Skeletal muscle tissue (tissue), 3 donors: ENCODE measurements at regions not wholly inside any gene's neighbourhood (a gene's known extent, or its start where the extent isn't known, plus 50 kb on each side); places are given as distances from the start of the nearest gene placed in this dataset.

Source experiments
- H3K27ac ChIP-seq: one replicate; pipeline ENCODE4 v1.7.0; 2013; ENCODE audit warnings: mild to moderate bottlenecking, low read depth, low read length, inconsistent platforms
- H3K27me3 ChIP-seq, 3 donors: one replicate each; pipeline ENCODE4 v1.7.0; 2013; ENCODE audit warnings: low read length in 3 of 3; ENCODE audit not compliant: control insufficient read depth in 3 of 3, insufficient read depth in 3 of 3
- H3K36me3 ChIP-seq, 3 donors: one replicate each; pipeline ENCODE4 v1.7.0; 2013; ENCODE audit warnings: low read length in 3 of 3; ENCODE audit not compliant: control insufficient read depth in 3 of 3, insufficient read depth in 3 of 3
- H3K4me1 ChIP-seq, 3 donors: one replicate each; pipeline ENCODE4 v1.7.0; 2013; ENCODE audit warnings: low read length in 3 of 3, mild to moderate bottlenecking in 3 of 3; ENCODE audit not compliant: control insufficient read depth in 3 of 3, insufficient read depth in 3 of 3
- H3K4me3 ChIP-seq, 3 donors: one replicate each; pipeline ENCODE4 v1.7.0; 2013; ENCODE audit warnings: low read length in 3 of 3
- H3K9ac ChIP-seq, 3 donors: one replicate each; pipeline ENCODE4 v1.7.0; 2013; ENCODE audit warnings: low read length in 3 of 3, mild to moderate bottlenecking in 3 of 3, moderate library complexity in 2 of 3, low read depth in 1 of 3
- H3K9me3 ChIP-seq, 3 donors: one replicate each; pipeline ENCODE4 v1.7.0; 2013; ENCODE audit warnings: low read length in 3 of 3; ENCODE audit not compliant: control insufficient read depth in 3 of 3
- donor health status: Osteomylitis.

DNA sequence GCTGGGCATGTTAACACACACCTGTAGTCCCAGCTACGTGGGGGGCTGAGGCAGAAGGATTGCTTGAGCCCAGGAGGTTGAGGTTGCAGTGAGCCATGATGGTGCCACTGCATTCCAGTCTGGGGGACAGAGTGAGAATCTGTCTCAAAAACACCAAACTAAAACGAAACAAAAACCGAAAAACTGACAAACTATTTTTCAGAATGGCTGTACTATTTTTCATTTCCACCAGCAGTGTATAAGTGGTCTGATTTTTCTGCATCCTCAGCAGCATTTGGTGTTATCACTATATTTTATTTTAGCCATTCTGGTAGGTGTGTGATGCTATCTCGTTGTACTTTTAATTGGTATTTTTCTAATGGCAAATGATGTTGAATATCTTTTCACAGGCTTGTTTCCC lies 95.2 kb downstream of the PDCL3 start:
- no peak overlapping the region for H3K4me3 ChIP-seq

DNA sequence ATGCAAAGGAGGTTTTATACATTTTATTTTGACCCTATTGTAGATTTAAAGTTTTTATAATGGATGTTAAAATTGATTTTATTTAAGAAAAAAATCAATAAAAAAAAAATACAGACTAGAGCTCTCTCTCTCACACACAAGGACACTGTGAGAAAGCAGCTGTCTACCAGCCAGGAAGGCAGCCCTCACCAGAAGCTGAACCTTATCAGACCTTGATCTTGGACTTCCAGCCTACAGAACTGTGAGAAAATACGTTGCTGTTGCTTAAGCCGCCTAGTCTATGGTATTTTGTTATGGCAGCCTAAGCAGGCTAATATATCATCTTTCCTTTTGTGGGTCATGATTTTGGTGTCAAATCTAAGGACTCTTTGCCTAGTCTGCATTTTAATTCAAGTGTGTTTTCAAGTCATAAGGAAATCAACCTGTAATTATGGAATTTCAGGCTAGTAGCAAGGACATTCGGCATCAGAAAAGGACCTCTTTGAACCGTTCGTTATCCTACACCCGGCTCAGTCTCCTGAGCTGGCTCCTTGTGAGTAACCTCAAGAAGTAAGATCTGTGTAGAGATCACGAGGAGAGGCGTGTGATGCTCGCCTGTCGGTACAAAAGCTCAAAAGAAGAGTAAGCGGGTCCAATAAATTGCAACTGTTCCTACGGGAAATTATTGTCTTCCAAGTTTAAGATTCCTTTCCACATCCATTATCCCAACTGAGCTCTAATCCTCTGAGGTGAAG lies 98.2 kb downstream of the PDCL3 start:
- Histone ChIP-seq H3K27ac (no peak overlapping the region), H3K9me3 (no peaks in the 10 kb centered on the region), H3K36me3 (no peaks in the 10 kb centered on the region)

More for the DNA sequence above, 95.2 kb downstream of the PDCL3 start:
- Histone ChIP-seq H3K36me3 (no peaks in the 10 kb centered on the region), H3K9me3 (no peaks in the 10 kb centered on the region), H3K4me1 (no peaks in the 10 kb centered on the region), H3K27me3 (no peaks in the 10 kb centered on the region), H3K27ac (no peak overlapping the region), H3K9ac (no peak overlapping the region)

DNA sequence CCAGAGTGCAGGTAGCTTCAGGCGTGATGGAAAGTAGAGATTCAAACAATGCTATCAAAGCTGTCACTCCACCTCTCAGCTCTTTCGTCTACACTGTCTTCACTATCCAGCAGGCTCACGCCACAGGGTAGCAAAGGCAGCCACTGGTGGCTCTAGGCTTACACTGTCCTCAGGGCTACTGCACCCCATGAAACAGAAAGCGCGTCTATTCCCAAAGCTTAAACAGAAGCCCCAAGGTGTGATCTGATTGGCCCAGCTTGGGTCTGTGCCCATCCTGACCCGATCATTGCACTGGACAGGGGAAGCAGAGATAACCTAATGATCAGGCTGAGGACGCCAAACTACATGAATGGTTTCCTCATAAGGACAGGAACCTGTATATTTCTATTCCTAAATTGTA lies 100.1 kb downstream of the PDCL3 start:
- Histone ChIP-seq H3K4me1 (no peaks in the 10 kb centered on the region), H3K27me3 (peaks cover 0 to 3% (median 0%) of the 10 kb centered on the region in 3 donors), H3K27ac (no peak overlapping the region), H3K36me3 (no peaks in the 10 kb centered on the region), H3K9me3 (no peaks in the 10 kb centered on the region), H3K4me3 (no peak overlapping the region), H3K9ac (no peak overlapping the region)

More for the DNA sequence above, 98.2 kb downstream of the PDCL3 start:
- Histone ChIP-seq H3K4me1 (no peaks in the 10 kb centered on the region), H3K4me3 (no peak overlapping the region), H3K9ac (no peak overlapping the region), H3K27me3 (peaks cover 0 to 3% (median 0%) of the 10 kb centered on the region in 3 donors)

DNA sequence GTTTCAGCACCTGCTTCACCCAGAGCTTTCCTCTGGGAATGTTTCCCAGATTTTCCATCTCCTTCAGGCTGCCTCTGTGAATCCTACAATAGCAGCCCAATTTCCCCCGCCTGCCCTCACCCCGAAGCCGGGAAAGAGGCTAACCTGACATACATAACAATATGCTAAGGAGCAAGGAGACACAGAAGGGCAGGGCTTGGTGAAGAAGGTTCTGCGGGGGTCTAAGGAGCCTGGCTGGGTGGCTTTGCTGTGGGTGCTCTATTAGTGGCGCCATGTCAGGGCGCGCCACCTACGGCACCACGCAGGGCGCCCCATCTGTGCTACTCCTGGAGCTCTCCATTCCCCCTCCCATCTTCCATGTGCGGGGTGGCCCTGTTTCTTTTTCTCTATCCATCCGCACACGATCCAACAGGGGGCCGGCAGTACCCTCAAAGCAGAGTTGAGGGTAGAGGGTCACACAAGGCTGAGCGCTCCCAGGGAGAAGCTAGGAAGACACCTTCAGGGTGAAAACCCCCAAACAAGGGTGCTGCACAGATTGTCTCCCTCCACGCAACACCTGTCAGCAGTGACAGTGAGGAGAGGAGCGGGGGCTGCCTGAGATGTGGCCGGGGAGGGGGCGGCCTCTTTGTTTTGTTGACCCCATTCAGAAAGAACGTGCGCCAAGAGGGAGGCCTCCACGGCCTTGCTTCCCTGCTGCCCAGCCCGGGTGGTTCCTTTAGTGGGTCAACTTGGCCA lies 101.4 kb downstream of the PDCL3 start:
- H3K36me3 ChIP-seq: no peaks in the 10 kb centered on the region
- H3K9me3 ChIP-seq: no peaks in the 10 kb centered on the region
- H3K9ac ChIP-seq: no peak overlapping the region
- no peaks in the 10 kb centered on the region for H3K4me1 ChIP-seq
- peaks cover 0 to 4% (median 3%) of the 10 kb centered on the region in 3 donors for H3K27me3 ChIP-seq
- no peak overlapping the region for H3K4me3 ChIP-seq
- H3K27ac ChIP-seq: no peak overlapping the region

DNA sequence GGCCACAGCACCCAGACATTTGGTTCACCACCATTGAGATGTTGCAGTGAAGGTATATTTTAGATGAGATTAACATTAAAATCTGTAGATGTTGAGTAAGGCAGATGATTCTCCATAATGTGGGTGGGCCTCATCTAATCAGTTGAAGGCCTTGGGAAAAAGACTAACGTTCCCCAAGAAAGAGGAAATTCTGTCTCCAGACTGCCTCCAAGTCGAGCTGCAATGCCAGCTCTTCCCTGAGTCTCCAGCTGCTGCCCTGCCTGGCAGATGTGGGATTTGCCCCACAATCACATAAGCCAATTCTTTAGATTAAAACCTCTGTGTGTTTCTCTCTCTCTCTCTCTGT lies 101.9 kb downstream of the PDCL3 start:
- Histone ChIP-seq H3K9ac (no peak overlapping the region), H3K36me3 (no peaks in the 10 kb centered on the region), H3K27me3 (peaks cover 0 to 4% (median 3%) of the 10 kb centered on the region in 3 donors), H3K9me3 (no peaks in the 10 kb centered on the region), H3K4me3 (no peak overlapping the region), H3K4me1 (no peaks in the 10 kb centered on the region), H3K27ac (no peak overlapping the region)

DNA sequence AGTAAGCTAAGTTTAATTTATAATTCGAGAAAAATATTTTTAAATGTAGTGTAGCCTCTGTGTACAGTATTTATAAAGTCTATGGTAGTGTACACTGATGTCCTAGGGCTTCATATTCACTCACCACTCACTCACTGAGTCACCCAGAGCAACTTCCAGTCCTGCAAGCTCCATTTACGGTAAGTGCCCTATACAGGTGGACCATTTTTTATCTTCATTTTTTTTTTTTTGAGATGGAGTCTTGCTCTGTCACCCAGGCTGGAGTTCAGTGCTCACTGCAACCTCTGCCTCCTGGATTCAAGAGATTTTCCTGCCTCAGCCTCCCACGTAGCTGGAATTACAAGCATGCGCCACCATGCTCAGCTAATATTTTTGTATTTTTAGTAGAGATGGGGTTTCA lies 104.2 kb downstream of the PDCL3 start:
- Histone ChIP-seq H3K9ac (no peak overlapping the region), H3K36me3 (no peaks in the 10 kb centered on the region), H3K4me3 (no peak overlapping the region), H3K9me3 (no peaks in the 10 kb centered on the region), H3K27ac (no peak overlapping the region), H3K27me3 (peaks cover 0 to 7% (median 3%) of the 10 kb centered on the region in 3 donors), H3K4me1 (no peaks in the 10 kb centered on the region)

DNA sequence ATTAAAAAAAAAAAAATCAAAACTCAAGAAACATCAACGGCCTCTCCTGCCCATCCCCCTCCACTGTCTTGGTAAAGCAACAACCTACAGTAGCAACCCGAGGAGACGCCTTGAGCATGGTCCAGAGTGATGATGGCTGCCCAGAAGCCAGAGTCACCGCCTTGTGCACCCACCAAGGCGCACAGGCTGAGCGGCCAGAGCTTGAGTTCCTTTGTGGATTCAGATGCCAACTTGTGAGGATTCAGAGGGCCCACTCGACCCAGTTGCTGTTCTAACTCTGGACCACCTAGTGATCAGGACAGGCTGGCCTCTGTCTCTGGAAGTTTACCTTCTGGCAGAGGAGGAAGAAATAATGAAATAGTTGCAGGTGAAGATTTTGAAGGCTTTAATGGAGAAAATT lies 105.0 kb downstream of the PDCL3 start:
- no peak overlapping the region for H3K27ac ChIP-seq
- H3K27me3 ChIP-seq: peaks cover 0 to 7% (median 3%) of the 10 kb centered on the region in 3 donors
- H3K9me3 ChIP-seq: no peaks in the 10 kb centered on the region
- H3K9ac ChIP-seq: no peak overlapping the region
- no peaks in the 10 kb centered on the region for H3K4me1 ChIP-seq
- H3K4me3 ChIP-seq: no peak overlapping the region
- no peaks in the 10 kb centered on the region for H3K36me3 ChIP-seq

DNA sequence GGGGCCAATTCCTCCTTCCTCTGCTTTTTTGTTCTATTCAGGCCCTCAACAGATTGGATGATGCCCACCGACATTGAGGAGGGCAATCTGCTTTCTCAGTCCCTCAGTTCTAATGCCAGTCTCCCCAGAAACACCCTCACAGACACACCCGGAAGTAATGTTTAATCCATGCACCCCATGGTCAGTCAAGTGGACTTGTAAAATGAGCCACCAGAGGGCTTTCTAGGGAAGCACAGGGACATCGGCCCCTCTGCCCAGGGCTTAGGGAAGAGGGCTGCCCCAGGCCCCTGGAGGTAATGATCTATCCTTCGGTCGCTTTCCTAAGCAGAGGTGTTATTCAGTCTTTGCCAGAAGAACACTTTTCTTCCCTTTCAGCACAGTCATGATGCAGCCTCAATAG lies 107.4 kb downstream of the PDCL3 start:
- no peaks in the 10 kb centered on the region for H3K9me3 ChIP-seq
- peaks cover 0 to 8% (median 0%) of the 10 kb centered on the region in 3 donors for H3K4me1 ChIP-seq
- no peaks in the 10 kb centered on the region for H3K36me3 ChIP-seq
- H3K27ac ChIP-seq: no peak overlapping the region
- no peak overlapping the region for H3K4me3 ChIP-seq
- H3K9ac ChIP-seq: no peak overlapping the region
- H3K27me3 ChIP-seq: peaks cover 0 to 7% (median 0%) of the 10 kb centered on the region in 3 donors

DNA sequence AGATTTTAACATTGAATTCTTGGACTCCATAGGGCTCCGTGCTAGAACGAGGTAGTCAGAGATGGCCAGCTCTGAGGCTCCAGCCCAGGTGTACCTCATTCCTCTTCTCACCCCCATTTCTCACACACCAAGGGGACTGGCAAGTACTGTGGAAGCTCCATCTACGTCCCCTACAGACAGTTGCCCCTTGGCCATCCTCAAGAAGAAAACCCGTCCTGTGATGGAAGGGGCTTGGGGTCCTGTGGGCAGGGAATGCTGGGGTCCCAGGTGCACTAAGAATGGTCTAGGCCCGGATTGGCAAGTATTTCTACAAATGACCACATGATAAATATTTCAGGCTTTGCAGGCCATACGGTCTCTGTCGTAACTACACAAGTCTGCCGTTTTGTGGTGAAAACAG lies 110.3 kb downstream of the PDCL3 start:
- H3K9ac ChIP-seq: no peak overlapping the region
- H3K27ac ChIP-seq: no peak overlapping the region
- H3K36me3 ChIP-seq: no peaks in the 10 kb centered on the region
- no peaks in the 10 kb centered on the region for H3K9me3 ChIP-seq
- peaks cover 0 to 7% (median 0%) of the 10 kb centered on the region in 3 donors for H3K27me3 ChIP-seq
- no peak overlapping the region for H3K4me3 ChIP-seq
- peaks cover 0 to 8% (median 0%) of the 10 kb centered on the region in 3 donors for H3K4me1 ChIP-seq
